SK-N-MC (cell line): ENCODE measurements at regions not wholly inside any gene's neighbourhood (a gene's known extent, or its start where the extent isn't known, plus 50 kb on each side); places are given as distances from the start of the nearest gene placed in this dataset.

Experiments used
- EZH2 ChIP-seq: fragments of 200-600 bp; sonication (generic); IDR thresholded peaks from one replicate; pipeline ENCODE4 v1.6.1; 2017; ENCODE audit warnings: antibody characterized with exemption
- POLR2AphosphoS5 ChIP-seq: IDR thresholded peaks from 2 replicates; pipeline ENCODE4 v1.6.1; 2012; ENCODE audit warnings: mild to moderate bottlenecking, low read depth, low read length, borderline replicate concordance

DNA sequence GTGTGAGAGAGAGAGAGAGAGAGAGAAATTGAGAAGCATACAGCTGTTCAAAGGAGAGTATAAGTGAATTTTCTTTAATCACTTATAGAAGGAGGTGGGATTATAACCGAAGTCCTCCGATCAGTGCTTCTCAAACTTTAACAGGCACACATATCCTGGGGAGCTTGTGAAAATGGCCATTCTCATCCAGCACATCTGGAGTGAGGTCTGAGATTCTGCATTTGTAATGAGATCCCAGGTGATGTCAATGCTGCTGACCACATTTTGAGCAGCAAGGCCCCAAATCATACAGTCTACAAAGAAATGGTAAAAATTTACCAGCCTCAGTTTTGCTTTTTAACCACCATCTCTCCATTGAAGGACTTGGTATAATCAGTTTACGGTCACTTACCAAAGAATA lies 219.0 kb downstream of the PTEN start:
- TF ChIP-seq POLR2AphosphoS5 (no peak), EZH2 (no peak)
